Endothelial cell of umbilical vein (primary cell): ENCODE measurements at regions not wholly inside any gene's neighbourhood (a gene's known extent, or its start where the extent isn't known, plus 50 kb on each side); places are given as distances from the start of the nearest gene placed in this dataset.

Experiments
- CTCF ChIP-seq, 2 donors: IDR thresholded peaks; 1 replicate in 1 of 2; 2 replicates in 1 of 2; pipeline ENCODE4 v1.5.1; 2011; ENCODE audit warnings: low read length in 2 of 2, mild to moderate bottlenecking in 2 of 2, moderate library complexity in 2 of 2, control low read depth in 1 of 2, inconsistent platforms in 1 of 2, low read depth in 1 of 2; ENCODE audit not compliant: insufficient read depth in 1 of 2; ENCODE audit errors: extremely low read depth in 1 of 2
- EZH2 ChIP-seq: IDR thresholded peaks from 2 replicates; pipeline ENCODE4 v1.6.1; 2012; ENCODE audit warnings: borderline replicate concordance, low read depth, mild to moderate bottlenecking, moderate library complexity, low read length, inconsistent platforms; ENCODE audit not compliant: severe bottlenecking

GRCh38 chr6:14390805-14391204 is 273.2 kb downstream of the CD83 start:
- TF ChIP-seq CTCF (IDR thresholded peaks at IDR 0.05; ENCODE audit: extremely low read depth in 1 of 2, insufficient read depth in 1 of 2, low read depth in 1 of 2, low read length in 2 of 2) (no peak), EZH2 (no peak)
